GM19455 (cell line): ENCODE measurements at regions not wholly inside any gene's neighbourhood (a gene's known extent, or its start where the extent isn't known, plus 50 kb on each side); places are given as distances from the start of the nearest gene placed in this dataset.
"Not testable (repeated sequence)": the region's sequence is repeated elsewhere in the genome, so short reads cannot be mapped to it uniquely, and the experiment has no call there.

ENCODE experiments used
- ATAC-seq: cut with Tn5 transposase; IDR thresholded peaks from one replicate; pipeline ENCODE4 v1.9.1; 2021; ENCODE audit not compliant: unreplicated experiment

DNA sequence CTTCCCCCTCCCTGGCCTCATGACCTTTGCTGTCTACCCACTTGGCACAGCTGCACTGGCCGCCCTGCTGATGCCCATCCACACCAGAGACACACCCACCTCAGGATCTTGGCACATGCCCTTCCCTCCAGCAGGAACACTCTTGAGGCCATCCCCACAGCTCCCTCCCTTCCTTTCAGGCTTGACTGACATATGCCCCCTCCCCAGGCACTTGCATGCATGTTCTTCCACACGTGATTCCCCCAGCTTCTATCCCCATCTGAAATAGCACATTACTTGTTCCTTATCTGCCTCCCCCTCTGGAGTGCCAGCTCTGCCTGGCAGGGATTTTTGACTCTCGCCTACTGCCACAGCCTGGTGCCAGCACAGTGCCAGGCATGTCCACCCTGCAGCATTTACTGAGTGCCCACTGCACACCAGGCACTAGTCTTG, 98.5 kb upstream of the SLC25A33 start:
- ATAC-seq: no peak

DNA sequence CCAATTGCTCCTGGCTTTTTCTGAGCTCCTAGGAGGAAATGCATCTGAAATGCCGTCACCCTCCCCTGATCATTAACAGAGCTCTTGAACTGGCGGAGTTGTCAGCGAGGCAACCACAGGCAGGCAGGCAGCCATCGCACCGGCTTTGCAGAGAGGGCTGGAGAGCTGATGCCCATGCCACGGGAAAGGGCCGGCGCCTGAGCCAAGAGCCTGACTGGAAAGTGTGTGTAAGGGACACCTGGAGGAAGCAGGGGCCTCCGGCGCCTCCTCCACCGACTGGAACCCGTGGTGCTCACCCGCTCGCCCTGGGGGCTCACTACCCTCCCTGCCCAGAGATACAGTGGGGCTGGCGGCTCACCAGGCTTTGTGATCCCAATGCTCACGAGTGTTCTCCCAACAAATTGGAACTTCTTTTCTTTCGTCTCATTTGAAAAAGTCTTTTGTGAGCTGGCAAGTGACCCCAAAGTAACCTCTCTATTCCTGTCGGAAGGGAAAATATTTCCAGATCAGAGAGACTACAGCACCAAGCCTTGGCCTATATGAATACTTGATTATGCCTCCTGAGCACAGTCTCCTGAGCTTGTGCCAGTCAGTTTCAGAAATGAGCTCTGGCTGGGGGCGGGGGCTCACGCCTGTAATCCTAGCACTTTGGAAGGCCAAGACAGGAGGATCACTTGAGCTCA, 97.7 kb upstream of the SLC25A33 start:
- ATAC-seq: no peak

DNA sequence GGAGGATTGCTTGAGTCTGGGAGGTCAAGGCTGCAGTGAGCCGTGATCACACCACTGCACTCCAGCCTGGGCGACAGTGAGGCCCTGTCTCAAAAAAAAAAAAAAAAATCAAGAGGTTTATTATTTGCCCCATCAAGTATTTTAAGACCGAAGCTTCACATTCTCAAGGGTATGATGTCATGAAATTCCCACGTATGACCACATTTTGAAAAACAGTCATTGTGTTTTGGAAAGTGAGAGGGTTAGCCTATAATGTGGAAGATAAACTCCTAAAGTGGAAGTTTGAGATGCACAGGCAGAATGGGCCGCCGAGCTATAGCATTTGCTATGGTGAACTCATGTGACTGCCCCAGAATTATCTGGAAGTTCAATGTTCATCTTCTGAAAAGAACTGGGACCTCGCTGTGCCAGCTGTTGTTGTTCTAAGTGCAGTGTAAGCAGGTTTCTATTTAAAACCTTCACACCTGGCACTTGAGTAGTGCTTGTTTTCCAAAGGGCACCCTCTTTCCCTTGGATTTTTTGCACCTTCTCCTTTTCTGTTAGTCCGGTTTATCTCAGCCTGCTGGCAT, 96.9 kb upstream of the SLC25A33 start:
- ATAC-seq: no peak

- no peak for ATAC-seq
These were observed 96.3 kb upstream of the SLC25A33 start for GRCh38 chr1:9442986-9443385.

- no peak for ATAC-seq
These were observed 95.3 kb upstream of the SLC25A33 start for GRCh38 chr1:9443913-9444445.

GRCh38 chr1:9444532-9444931, 94.7 kb upstream of the SLC25A33 start:
- ATAC-seq: no peak

DNA sequence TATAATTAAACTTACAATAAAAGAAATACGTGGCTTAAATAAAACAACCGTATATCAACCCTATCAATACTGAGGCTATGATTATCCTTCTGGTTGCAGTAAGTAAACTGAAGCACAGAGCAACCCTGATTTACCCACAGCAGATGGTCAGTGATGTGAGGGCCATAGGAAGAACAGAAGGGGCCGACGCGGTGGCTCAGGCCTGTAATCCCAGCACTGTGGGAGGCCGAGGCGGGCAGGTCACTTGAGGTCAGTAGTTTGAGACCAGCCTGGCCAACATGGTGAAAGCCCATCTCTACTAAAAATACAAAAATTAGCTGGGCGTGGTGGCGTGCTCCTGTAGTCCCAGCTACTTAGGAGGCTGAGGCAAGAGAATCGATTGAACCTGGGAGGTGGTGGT, 94.2 kb upstream of the SLC25A33 start:
- not testable (repeated sequence) for ATAC-seq

DNA sequence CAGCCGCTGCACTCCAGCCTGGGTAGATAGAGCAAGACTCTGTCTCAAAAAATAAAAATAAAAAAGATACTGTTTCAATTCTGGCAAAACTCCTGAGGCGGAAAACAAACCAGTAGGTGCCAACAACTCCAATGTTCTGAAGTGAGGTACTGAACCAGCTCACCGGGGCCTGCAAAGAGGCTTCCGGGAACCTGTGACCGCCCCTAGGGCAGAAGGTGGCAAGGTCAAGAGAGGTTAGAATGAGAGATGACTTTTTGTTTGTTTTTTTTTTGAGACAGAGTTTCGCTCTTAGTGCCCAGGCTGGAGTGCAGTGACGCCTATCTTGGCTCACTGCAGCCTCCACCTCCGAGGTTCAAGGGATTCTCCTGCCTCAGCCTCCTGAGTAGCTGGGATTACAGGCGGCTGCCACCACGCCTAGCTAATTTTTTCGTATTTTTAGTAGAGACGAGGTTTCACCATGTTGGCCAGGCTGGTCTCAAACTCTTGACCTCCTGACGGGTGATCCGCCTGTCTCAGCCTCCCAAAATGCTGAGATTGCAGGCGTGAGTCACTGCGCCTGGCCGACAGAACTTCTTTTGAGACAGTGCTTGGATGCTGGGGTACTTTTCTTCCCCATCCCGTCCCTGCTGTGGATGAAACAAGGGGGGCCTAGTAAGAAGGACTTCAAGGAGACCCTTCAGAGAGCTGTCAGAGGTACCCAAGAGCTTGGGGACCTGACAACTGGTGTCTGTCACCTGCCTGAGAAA, 91.9 kb upstream of the SLC25A33 start:
- no peak for ATAC-seq

DNA sequence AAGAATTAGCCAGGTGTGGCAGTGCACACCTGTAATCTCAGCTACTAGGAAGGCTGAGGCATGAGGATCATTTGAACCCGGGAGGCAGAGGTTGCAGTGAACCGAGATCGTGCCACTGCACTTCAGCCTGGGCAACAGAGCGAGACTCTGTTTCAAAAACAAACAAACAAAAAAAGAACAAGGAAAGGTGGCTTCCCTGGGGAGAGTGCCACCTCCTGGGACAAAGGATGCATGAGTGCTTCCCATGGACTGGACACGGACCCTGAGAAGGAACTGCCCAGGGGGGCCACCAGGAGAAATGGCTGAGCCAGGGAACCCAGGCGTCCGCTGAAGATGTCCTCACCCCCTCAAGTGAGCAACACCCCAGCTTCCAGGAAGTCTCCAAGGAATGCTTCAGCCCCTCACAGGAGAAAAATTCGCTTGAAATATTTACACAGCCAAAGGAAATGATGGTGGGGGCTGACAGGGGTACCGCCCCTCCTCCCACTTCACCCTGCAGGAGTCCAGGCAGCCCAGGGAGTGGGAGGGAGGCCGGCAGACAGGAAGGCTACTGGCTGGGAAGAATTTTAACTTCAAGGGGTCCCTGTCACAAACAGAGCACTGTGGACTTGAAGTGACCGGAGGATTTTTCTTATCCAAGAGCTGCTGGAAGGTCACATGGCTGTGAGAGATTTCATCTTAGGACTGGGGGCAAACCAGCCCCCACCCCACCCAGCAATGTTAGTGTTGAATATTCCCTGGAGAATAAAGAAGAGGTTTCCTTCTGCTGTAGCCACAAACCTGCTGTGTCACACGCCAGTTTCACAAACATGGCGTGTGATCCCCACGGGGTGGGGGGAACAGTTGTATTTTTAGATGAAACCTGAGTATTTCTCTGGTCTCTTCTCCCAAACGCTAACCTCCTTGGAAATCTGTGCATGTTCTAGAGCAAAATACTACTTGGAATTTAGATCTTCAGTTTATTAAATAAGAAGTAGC, 90.8 kb upstream of the SLC25A33 start:
- ATAC-seq: no peak

DNA sequence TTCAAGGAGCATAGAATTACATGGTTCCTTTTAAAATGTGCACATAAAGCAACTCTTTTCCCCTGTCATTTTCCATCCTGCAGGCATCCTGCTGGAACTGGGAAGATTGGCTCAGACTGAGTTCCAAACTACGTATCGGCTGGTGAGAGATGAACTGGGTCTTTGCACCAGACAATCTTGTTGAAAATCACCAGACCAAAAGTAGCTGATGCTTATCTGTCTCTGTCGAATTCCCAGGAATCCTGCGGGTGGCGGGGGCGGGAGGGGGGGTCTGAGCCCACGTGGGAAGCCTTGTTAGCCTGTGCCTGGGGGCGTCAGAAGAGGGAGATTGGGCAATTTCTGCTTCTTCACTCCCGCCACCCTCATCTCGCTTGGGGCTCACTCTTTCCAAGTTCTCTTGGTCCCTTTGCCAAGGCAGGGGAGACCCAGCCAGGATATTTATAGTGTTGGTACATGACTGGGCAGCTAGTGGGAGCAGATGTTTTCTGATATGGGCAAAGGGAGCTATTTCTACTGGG, 90.1 kb upstream of the SLC25A33 start:
- no peak for ATAC-seq

- no peak for ATAC-seq
These were observed 89.1 kb upstream of the SLC25A33 start for GRCh38 chr1:9449976-9450696.

GRCh38 chr1:9451081-9451480, 88.2 kb upstream of the SLC25A33 start:
- no peak for ATAC-seq

GRCh38 chr1:9452516-9453140, 86.6 kb upstream of the SLC25A33 start:
- no peak for ATAC-seq

DNA sequence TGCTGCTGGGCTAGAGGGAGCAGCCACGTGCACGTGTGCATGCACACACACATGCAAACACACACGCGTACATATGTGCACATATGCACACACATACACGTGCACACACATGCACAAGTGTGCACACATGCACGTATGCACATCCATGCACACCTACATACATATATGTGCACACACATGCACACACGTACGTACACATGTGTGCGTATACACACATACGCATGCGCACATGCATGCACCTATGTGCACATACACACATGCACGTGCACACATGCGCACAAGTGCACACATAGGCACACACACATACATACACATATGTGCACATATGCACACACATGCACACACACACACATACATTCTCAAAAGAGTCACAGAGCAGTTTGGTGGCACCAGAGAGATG, 85.9 kb upstream of the SLC25A33 start:
- no peak for ATAC-seq

DNA sequence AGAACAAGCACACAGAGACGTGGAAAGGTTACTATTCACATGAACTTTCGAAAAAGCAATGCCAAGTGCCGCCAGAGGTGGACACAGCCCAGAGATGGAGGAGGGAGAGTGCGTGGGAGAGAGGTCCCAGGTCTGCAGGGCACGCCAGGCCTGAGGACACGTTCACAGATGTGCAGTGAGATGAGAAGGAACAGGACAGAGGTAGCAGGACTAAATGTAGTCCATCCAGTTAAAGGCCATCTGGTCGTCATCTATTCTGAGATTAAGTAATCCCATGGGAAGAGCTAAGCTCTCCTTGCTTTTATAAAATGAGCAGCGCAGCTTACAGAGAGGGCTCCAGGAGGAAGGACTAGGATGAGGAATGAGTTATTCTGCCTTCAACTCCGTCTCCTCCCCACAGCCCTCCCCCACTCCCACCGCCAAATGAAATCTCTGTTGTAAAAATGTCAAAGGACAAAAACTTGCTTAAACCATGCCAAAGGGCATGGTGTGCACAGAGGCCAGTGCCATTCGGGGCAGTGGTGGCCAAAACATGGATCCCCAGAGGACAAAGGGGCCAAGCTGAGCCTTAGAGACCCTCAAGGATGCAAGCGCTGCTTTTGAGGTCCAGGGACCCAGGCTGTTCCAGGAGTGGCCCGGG, 85.4 kb upstream of the SLC25A33 start:
- ATAC-seq: no peak

DNA sequence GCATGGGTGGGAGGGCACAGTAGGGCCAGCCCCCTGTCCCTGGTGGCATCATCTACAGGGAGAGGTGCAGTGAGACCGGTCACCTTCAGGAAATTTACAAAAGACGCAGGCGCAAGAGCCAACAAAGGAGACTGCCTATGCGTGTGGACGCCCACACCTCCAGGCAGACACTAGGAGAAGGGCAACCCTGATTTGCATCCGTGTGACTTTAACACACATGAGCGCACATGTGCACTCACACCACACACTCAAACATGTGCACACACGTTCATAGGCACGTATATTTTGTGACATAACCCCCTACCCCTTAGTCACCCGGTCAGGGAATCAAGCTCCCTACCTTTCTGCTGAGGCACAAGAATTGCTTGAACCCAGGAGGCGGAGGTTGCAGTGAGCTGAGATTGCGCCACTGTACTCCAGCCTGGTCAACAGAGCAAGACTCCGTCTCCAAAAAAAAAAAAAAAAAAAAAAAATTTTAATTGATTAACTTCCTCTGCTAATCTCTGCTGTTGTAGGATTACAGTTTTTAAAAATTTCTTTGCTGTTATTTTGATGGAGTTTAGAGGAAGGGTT, 84.7 kb upstream of the SLC25A33 start:
- ATAC-seq: no peak

- ATAC-seq: no peak
These were observed 83.6 kb upstream of the SLC25A33 start for GRCh38 chr1:9455487-9456234.

DNA sequence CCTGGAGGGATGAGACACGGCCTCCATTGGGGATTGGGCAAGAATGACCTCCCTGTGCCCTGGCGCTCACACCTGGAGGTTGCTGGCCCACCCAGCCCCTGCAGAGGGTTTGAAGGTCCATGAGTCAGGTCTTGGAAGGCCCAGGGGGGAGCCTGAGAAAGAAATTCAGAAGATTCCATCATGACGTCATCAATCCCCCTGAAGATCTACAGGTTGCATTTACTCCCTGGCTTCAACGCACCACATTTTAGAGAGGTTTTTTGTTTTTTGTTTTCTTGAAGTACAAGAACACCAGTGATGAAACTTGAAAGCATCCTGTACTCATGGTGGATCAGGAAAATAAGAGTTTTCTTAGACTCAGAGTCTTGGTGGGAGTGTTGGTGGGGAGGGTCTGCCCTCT, 82.4 kb upstream of the SLC25A33 start:
- ATAC-seq: no peak
